A549 (cell line): ENCODE measurements at regions not wholly inside any gene's neighbourhood (a gene's known extent, or its start where the extent isn't known, plus 50 kb on each side); places are given as distances from the start of the nearest gene placed in this dataset.

ENCODE experiments used
- CHD4 ChIP-seq: fragments of 200-600 bp; sonication (generic); IDR thresholded peaks from 2 replicates; pipeline ENCODE4 v1.6.1; 2016; ENCODE audit warnings: antibody characterized with exemption, mild to moderate bottlenecking, borderline replicate concordance
- EP300 ChIP-seq, 2 experiments: fragments of >200 bp; sonication (Bioruptor Twin); formaldehyde crosslinking; IDR thresholded peaks; 2 replicates in 1 of 2; 3 replicates in 1 of 2; pipeline ENCODE4 v1.6.1; 2016 to 2017
- HOXA7 ChIP-seq: fragments of 250-450 bp; sonication (Bioruptor Pico); IDR thresholded peaks from 2 replicates; pipeline ENCODE4 v1.5.0; 2020; ENCODE audit warnings: mild to moderate bottlenecking, moderate library complexity
- KDM1A ChIP-seq: fragments of 200-600 bp; sonication (generic); IDR thresholded peaks from 2 replicates; pipeline ENCODE4 v1.6.1; 2016; ENCODE audit warnings: low read depth, mild to moderate bottlenecking
- KDM5A ChIP-seq: fragments of 200-600 bp; sonication (generic); IDR thresholded peaks from 2 replicates; pipeline ENCODE4 v1.6.1; 2016; ENCODE audit warnings: antibody characterized with exemption, mild to moderate bottlenecking
- NFE2L2 ChIP-seq: fragments of 150-350 bp; conservative IDR thresholded peaks from 2 replicates; pipeline ENCODE4 v1.6.1; 2014; ENCODE audit warnings: low read length
- NPAS2 ChIP-seq: fragments of 250-450 bp; sonication (Bioruptor Pico); IDR thresholded peaks from 2 replicates; pipeline ENCODE4 v1.8.0; 2022; ENCODE audit warnings: mild to moderate bottlenecking, moderate library complexity, borderline replicate concordance
- RFX5 ChIP-seq: fragments of 450-650 bp; IDR thresholded peaks from 2 replicates; pipeline ENCODE4 v1.7.1; 2014; ENCODE audit warnings: antibody characterized with exemption, mild to moderate bottlenecking, moderate library complexity
- TF ChIP-seq, protein P1 (sequence below): fragments of 200-600 bp; sonication (generic); IDR thresholded peaks from 2 replicates; pipeline ENCODE4 v1.6.1; 2016; ENCODE audit warnings: antibody characterized with exemption, mild to moderate bottlenecking, moderate library complexity
- TF ChIP-seq, protein P2 (sequence below): IDR thresholded peaks from 2 replicates; pipeline ENCODE4 v1.6.1; 2012
- TF ChIP-seq, protein P3 (sequence below): fragments of 450-650 bp; IDR thresholded peaks from 2 replicates; pipeline ENCODE4 v1.6.1; 2014; ENCODE audit warnings: antibody characterized with exemption
- TF ChIP-seq, protein P4 (sequence below): fragments of >200 bp; sonication (Bioruptor Twin); formaldehyde crosslinking; IDR thresholded peaks from 3 replicates; pipeline ENCODE4 v1.5.1; 2016

DNA sequence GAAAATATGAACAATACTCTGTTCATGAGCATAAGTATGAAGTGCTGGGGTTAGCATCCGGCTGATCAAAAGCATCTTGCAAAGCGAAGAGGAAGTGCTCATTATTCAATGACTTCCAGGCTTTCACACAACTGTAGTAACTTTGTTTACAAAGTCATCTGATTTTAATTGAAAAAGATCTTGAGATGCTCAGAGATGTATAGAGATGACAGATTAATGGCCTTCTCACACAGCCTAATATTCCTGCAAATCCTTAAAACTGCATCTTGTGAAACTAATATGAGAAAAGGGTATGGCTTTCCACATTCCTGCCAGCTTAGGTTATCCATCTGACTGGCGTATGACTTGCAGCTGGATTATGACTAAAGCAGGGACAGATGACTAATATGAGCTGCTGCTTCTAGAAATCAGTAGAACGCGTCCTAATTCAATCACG lies 125.4 kb downstream of the CASP12 start:
- TF ChIP-seq, protein P1, sequence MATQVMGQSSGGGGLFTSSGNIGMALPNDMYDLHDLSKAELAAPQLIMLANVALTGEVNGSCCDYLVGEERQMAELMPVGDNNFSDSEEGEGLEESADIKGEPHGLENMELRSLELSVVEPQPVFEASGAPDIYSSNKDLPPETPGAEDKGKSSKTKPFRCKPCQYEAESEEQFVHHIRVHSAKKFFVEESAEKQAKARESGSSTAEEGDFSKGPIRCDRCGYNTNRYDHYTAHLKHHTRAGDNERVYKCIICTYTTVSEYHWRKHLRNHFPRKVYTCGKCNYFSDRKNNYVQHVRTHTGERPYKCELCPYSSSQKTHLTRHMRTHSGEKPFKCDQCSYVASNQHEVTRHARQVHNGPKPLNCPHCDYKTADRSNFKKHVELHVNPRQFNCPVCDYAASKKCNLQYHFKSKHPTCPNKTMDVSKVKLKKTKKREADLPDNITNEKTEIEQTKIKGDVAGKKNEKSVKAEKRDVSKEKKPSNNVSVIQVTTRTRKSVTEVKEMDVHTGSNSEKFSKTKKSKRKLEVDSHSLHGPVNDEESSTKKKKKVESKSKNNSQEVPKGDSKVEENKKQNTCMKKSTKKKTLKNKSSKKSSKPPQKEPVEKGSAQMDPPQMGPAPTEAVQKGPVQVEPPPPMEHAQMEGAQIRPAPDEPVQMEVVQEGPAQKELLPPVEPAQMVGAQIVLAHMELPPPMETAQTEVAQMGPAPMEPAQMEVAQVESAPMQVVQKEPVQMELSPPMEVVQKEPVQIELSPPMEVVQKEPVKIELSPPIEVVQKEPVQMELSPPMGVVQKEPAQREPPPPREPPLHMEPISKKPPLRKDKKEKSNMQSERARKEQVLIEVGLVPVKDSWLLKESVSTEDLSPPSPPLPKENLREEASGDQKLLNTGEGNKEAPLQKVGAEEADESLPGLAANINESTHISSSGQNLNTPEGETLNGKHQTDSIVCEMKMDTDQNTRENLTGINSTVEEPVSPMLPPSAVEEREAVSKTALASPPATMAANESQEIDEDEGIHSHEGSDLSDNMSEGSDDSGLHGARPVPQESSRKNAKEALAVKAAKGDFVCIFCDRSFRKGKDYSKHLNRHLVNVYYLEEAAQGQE = no peak
- no peak for TF ChIP-seq KDM1A
- TF ChIP-seq EP300 (IDR thresholded peaks at IDR 0.05) = no peak
- TF ChIP-seq, protein P2, sequence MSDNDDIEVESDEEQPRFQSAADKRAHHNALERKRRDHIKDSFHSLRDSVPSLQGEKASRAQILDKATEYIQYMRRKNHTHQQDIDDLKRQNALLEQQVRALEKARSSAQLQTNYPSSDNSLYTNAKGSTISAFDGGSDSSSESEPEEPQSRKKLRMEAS = no peak
- TF ChIP-seq HOXA7 (CRISPR knock-in tag) = no peak
- TF ChIP-seq, protein P3, sequence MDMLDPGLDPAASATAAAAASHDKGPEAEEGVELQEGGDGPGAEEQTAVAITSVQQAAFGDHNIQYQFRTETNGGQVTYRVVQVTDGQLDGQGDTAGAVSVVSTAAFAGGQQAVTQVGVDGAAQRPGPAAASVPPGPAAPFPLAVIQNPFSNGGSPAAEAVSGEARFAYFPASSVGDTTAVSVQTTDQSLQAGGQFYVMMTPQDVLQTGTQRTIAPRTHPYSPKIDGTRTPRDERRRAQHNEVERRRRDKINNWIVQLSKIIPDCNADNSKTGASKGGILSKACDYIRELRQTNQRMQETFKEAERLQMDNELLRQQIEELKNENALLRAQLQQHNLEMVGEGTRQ = no peak
- TF ChIP-seq NFE2L2 = no peak
- no peak for TF ChIP-seq RFX5
- TF ChIP-seq CHD4 = no peak
- TF ChIP-seq NPAS2 (CRISPR knock-in tag) = no peak
- no peak for TF ChIP-seq KDM5A
- TF ChIP-seq, protein P4, sequence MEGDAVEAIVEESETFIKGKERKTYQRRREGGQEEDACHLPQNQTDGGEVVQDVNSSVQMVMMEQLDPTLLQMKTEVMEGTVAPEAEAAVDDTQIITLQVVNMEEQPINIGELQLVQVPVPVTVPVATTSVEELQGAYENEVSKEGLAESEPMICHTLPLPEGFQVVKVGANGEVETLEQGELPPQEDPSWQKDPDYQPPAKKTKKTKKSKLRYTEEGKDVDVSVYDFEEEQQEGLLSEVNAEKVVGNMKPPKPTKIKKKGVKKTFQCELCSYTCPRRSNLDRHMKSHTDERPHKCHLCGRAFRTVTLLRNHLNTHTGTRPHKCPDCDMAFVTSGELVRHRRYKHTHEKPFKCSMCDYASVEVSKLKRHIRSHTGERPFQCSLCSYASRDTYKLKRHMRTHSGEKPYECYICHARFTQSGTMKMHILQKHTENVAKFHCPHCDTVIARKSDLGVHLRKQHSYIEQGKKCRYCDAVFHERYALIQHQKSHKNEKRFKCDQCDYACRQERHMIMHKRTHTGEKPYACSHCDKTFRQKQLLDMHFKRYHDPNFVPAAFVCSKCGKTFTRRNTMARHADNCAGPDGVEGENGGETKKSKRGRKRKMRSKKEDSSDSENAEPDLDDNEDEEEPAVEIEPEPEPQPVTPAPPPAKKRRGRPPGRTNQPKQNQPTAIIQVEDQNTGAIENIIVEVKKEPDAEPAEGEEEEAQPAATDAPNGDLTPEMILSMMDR = no peak
